Right atrium auricular region (tissue), 2 donors: ENCODE measurements at regions not wholly inside any gene's neighbourhood (a gene's known extent, or its start where the extent isn't known, plus 50 kb on each side); places are given as distances from the start of the nearest gene placed in this dataset.

ENCODE experiments used
- DNase-seq: peaks from one replicate; pipeline ENCODE4 v3.0.0-alpha.2; 2019; ENCODE audit warnings: low spot score
- H3K27ac ChIP-seq, 2 donors: fragments of 200-600 bp; sonication (generic); 1 replicate in 1 of 2; 2 replicates in 1 of 2; pipeline ENCODE4 v1.5.1; 2016 to 2019
- H3K27me3 ChIP-seq, 2 donors: fragments of 200-600 bp; sonication (generic); one replicate each; pipeline versions ENCODE4 v1.5.1 to v1.6.0; 2017 to 2019
- H3K36me3 ChIP-seq: fragments of 200-600 bp; sonication (generic); one replicate; pipeline ENCODE4 v1.5.1; 2016
- H3K4me1 ChIP-seq, 2 donors: fragments of 200-600 bp; sonication (generic); one replicate each; pipeline versions ENCODE4 v1.5.1 to v1.6.0; 2017 to 2019
- H3K4me3 ChIP-seq, 2 donors: fragments of 200-600 bp; sonication (generic); 1 replicate in 1 of 2; 2 replicates in 1 of 2; pipeline ENCODE4 v1.5.1; 2017 to 2019; ENCODE audit warnings: mild to moderate bottlenecking in 1 of 2, moderate library complexity in 1 of 2
- H3K9me3 ChIP-seq, 2 donors: fragments of 200-600 bp; sonication (generic); one replicate each; pipeline ENCODE4 v1.5.1; 2019
- CTCF ChIP-seq, 2 donors: fragments of 200-600 bp; sonication (generic); IDR thresholded peaks; one replicate each; pipeline ENCODE4 v1.5.1; 2019; ENCODE audit warnings: antibody characterized with exemption in 2 of 2

DNA sequence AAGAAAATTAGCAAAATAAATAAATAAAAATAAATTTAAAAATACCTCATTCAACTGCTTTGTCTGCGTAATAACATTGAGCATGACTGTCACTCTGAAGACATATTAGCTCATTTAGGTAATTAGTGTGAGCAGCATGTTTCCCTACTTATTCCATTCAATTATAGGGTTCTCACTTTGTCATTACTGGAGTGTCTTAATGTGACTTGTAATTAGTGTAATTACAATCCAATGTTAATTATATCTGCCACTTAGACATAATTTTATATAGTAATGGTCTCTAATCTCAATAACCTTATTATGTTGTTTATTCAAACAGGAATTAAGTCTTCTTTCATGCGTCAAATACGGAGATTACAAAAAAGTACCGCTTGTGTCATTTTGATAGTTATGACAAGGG lies 893.9 kb upstream of the ACVR2A start:
- Histone ChIP-seq H3K27me3 (no peaks in the 10 kb centered on the region), H3K27ac (no peak overlapping the region), H3K9me3 (no peaks in the 10 kb centered on the region), H3K36me3 (no peaks in the 10 kb centered on the region), H3K4me1 (no peaks in the 10 kb centered on the region), H3K4me3 (no peak overlapping the region)
- no peak for DNase-seq
- TF ChIP-seq CTCF (IDR thresholded peaks at IDR 0.05): no peak

DNA sequence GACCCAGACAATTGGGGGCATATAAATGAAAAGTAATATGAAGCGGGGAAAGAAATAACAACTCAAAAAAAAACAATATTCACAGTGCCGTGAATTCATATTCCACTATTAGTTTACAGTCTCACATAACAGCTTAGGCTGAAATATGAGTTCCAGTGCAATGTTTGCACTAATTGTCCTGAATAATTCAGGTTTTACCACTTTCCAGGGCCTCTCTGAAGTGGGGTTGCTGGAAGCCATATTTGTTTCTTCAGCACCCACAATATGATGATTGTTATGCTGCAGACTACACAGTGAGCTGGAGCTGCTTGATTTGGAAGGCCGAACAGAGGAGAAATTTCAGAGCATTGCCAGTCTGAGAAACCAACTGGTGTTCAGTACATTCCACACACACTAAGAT lies 894.5 kb upstream of the ACVR2A start:
- H3K27me3 ChIP-seq: no peaks in the 10 kb centered on the region
- H3K4me3 ChIP-seq: no peak overlapping the region
- H3K4me1 ChIP-seq: no peaks in the 10 kb centered on the region
- DNase-seq: no peak
- H3K27ac ChIP-seq: no peak overlapping the region
- H3K36me3 ChIP-seq: no peaks in the 10 kb centered on the region
- no peaks in the 10 kb centered on the region for H3K9me3 ChIP-seq
- no peak for TF ChIP-seq CTCF (IDR thresholded peaks at IDR 0.05)

GRCh38 chr2:146949400-146949799 lies 895.4 kb upstream of the ACVR2A start:
- H3K4me1 ChIP-seq: no peaks in the 10 kb centered on the region
- H3K4me3 ChIP-seq: no peak overlapping the region
- no peaks in the 10 kb centered on the region for H3K9me3 ChIP-seq
- H3K27me3 ChIP-seq: no peaks in the 10 kb centered on the region
- no peak for DNase-seq
- no peak for TF ChIP-seq CTCF (IDR thresholded peaks at IDR 0.05)
- no peaks in the 10 kb centered on the region for H3K36me3 ChIP-seq
- no peak overlapping the region for H3K27ac ChIP-seq

DNA sequence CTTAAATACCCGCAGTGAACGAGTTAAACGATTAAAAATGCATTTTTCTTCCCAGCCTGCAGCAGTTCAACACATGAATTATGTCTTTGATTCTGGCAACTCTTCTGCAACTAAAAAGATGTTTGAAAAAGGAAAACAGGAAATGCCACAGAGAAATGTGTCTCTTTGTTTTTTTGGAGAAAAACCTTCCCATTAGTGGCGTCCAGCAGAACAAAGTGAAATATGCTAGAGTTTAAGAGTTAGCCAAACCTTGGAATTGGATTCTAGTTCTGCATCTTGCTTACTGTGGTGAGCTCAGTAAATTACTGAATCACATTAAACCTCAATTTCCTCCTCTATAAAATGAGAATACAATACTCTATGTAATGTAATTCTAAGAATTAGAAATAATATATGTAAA lies 900.2 kb upstream of the ACVR2A start:
- DNase-seq: no peak
- no peak overlapping the region for H3K4me3 ChIP-seq
- no peaks in the 10 kb centered on the region for H3K4me1 ChIP-seq
- H3K27me3 ChIP-seq: no peaks in the 10 kb centered on the region
- no peaks in the 10 kb centered on the region for H3K36me3 ChIP-seq
- no peak for TF ChIP-seq CTCF (IDR thresholded peaks at IDR 0.05)
- H3K9me3 ChIP-seq: no peaks in the 10 kb centered on the region
- H3K27ac ChIP-seq: no peak overlapping the region

- no peak for TF ChIP-seq CTCF (IDR thresholded peaks at IDR 0.05)
- Histone ChIP-seq H3K9me3 (no peaks in the 10 kb centered on the region), H3K4me1 (no peaks in the 10 kb centered on the region), H3K27ac (no peak overlapping the region), H3K4me3 (no peak overlapping the region), H3K36me3 (no peaks in the 10 kb centered on the region), H3K27me3 (no peaks in the 10 kb centered on the region)
- no peak for DNase-seq
Observed at GRCh38 chr2:146939991-146940685, 904.7 kb upstream of the ACVR2A start.

- no peak for DNase-seq
- Histone ChIP-seq H3K36me3 (no peaks in the 10 kb centered on the region), H3K9me3 (peaks cover 0 to 25% of the 10 kb centered on the region in 2 donors), H3K4me1 (no peaks in the 10 kb centered on the region), H3K4me3 (no peak overlapping the region), H3K27me3 (no peaks in the 10 kb centered on the region), H3K27ac (no peak overlapping the region)
- no peak for TF ChIP-seq CTCF (IDR thresholded peaks at IDR 0.05)
Observed at GRCh38 chr2:146934921-146935320, 909.9 kb upstream of the ACVR2A start.
